Mesothelial cell of epicardium (in vitro differentiated cells): ENCODE measurements at regions not wholly inside any gene's neighbourhood (a gene's known extent, or its start where the extent isn't known, plus 50 kb on each side); places are given as distances from the start of the nearest gene placed in this dataset.

Experiments
- DNase-seq, 2 experiments: peaks; one replicate each; pipeline ENCODE4 v3.0.0; 2021; ENCODE audit warnings: low spot score in 2 of 2; ENCODE audit not compliant: unreplicated experiment in 2 of 2
- H3K27ac Mint-ChIP-seq: 2 replicates; pipeline ENCODE4 v1.8.0; 2021; ENCODE audit warnings: mixed read lengths
- H3K27me3 Mint-ChIP-seq: 2 replicates; pipeline ENCODE4 v1.8.0; 2021; ENCODE audit warnings: low read depth, mixed read lengths
- H3K36me3 Mint-ChIP-seq: 2 replicates; pipeline ENCODE4 v1.8.0; 2021; ENCODE audit warnings: mixed read lengths
- H3K4me1 Mint-ChIP-seq: 2 replicates; pipeline ENCODE4 v1.8.0; 2021; ENCODE audit warnings: mixed read lengths
- H3K4me3 Mint-ChIP-seq: 2 replicates; pipeline ENCODE4 v1.8.0; 2021; ENCODE audit warnings: mild to moderate bottlenecking, moderate library complexity, mixed read lengths
- H3K9me3 Mint-ChIP-seq: 2 replicates; pipeline ENCODE4 v1.8.0; 2021; ENCODE audit warnings: mixed read lengths
- CTCF ChIP-seq: fragments of 200-600 bp; sonication (generic); IDR thresholded peaks from one replicate; pipeline ENCODE4 v1.5.0; 2021; ENCODE audit warnings: antibody characterized with exemption; ENCODE audit not compliant: unreplicated experiment

GRCh38 chr10:44035474-44036197, 349.3 kb downstream of the CXCL12 start:
- Mint-ChIP-seq H3K27me3 (no peaks in the 10 kb centered on the region), H3K4me3 (no peak overlapping the region), H3K36me3 (no peaks in the 10 kb centered on the region), H3K27ac (no peak overlapping the region), H3K9me3 (peaks cover under 1% of the 10 kb centered on the region), H3K4me1 (peaks cover 26% of the 10 kb centered on the region)
- no peak for DNase-seq
- TF ChIP-seq CTCF = no peak

GRCh38 chr10:44034946-44035345, 350.0 kb downstream of the CXCL12 start:
- no peak for TF ChIP-seq CTCF
- Mint-ChIP-seq H3K4me1 (peaks cover 33% of the 10 kb centered on the region), H3K27me3 (no peaks in the 10 kb centered on the region), H3K4me3 (no peak overlapping the region), H3K36me3 (no peaks in the 10 kb centered on the region), H3K9me3 (no peaks in the 10 kb centered on the region), H3K27ac (no peak overlapping the region)
- no peak for DNase-seq

GRCh38 chr10:44033008-44033407, 351.9 kb downstream of the CXCL12 start:
- TF ChIP-seq CTCF = no peak
- H3K27me3 Mint-ChIP-seq = no peaks in the 10 kb centered on the region
- H3K36me3 Mint-ChIP-seq = no peaks in the 10 kb centered on the region
- no peak overlapping the region for H3K4me3 Mint-ChIP-seq
- no peaks in the 10 kb centered on the region for H3K9me3 Mint-ChIP-seq
- DNase-seq = no peak
- peak overlapping the region; percentile 59 for H3K27ac Mint-ChIP-seq
- H3K4me1 Mint-ChIP-seq = peaks cover 35% of the 10 kb centered on the region

- no peaks in the 10 kb centered on the region for H3K9me3 Mint-ChIP-seq
- H3K27ac Mint-ChIP-seq = peak overlapping the region; percentile 59
- no peaks in the 10 kb centered on the region for H3K36me3 Mint-ChIP-seq
- peaks cover 35% of the 10 kb centered on the region for H3K4me1 Mint-ChIP-seq
- no peak overlapping the region for H3K4me3 Mint-ChIP-seq
- no peak for TF ChIP-seq CTCF
- no peaks in the 10 kb centered on the region for H3K27me3 Mint-ChIP-seq
- DNase-seq = no peak
These were observed 352.7 kb downstream of the CXCL12 start for GRCh38 chr10:44032216-44032615.

- no peaks in the 10 kb centered on the region for H3K36me3 Mint-ChIP-seq
- peak overlapping the region; percentile 85 for H3K27ac Mint-ChIP-seq
- DNase-seq = no peak
- TF ChIP-seq CTCF = no peak
- H3K4me1 Mint-ChIP-seq = peaks cover 35% of the 10 kb centered on the region
- no peak overlapping the region for H3K4me3 Mint-ChIP-seq
- H3K9me3 Mint-ChIP-seq = no peaks in the 10 kb centered on the region
- no peaks in the 10 kb centered on the region for H3K27me3 Mint-ChIP-seq
These were observed 354.2 kb downstream of the CXCL12 start for GRCh38 chr10:44030738-44031137.
